MM.1S (cell line): ENCODE measurements at regions not wholly inside any gene's neighbourhood (a gene's known extent, or its start where the extent isn't known, plus 50 kb on each side); places are given as distances from the start of the nearest gene placed in this dataset.

ENCODE experiments used
- DNase-seq: peaks from one replicate; pipeline ENCODE4 v3.0.0-alpha.2; 2015
- H2AFZ ChIP-seq: fragments of 300-600 bp; sonication (generic); 2 replicates; pipeline ENCODE4 v1.6.0; 2016; ENCODE audit warnings: antibody characterized with exemption, low read length
- H3F3A ChIP-seq: fragments of 300-600 bp; sonication (generic); 2 replicates; pipeline ENCODE4 v1.6.1; 2016; ENCODE audit warnings: mild to moderate bottlenecking, antibody characterized with exemption, low read length, moderate library complexity, mixed read lengths; ENCODE audit not compliant: insufficient read depth
- H3K27ac ChIP-seq: fragments of 300-600 bp; sonication (generic); 2 replicates; pipeline ENCODE4 v1.5.1; 2016; ENCODE audit warnings: mild to moderate bottlenecking, low read length
- H3K27me3 ChIP-seq: fragments of 300-600 bp; sonication (generic); replicated peaks from 2 replicates; pipeline ENCODE4 v1.6.0; 2016; ENCODE audit warnings: low read length; ENCODE audit not compliant: insufficient read depth
- H3K36me3 ChIP-seq: fragments of 300-600 bp; sonication (generic); replicated peaks from 2 replicates; pipeline ENCODE4 v1.6.1; 2016; ENCODE audit warnings: mild to moderate bottlenecking, low read length, mixed read lengths; ENCODE audit not compliant: insufficient read depth
- H3K4me1 ChIP-seq: fragments of 300-600 bp; sonication (generic); 2 replicates; pipeline ENCODE4 v1.6.1; 2016; ENCODE audit warnings: low read length, mixed read lengths
- H3K4me2 ChIP-seq: fragments of 300-600 bp; sonication (generic); 2 replicates; pipeline ENCODE4 v1.6.0; 2016; ENCODE audit warnings: low read depth, low read length
- H3K4me3 ChIP-seq: fragments of 300-600 bp; sonication (generic); 2 replicates; pipeline ENCODE4 v1.5.1; 2016; ENCODE audit warnings: low read length, mixed read lengths
- H3K79me2 ChIP-seq: fragments of 300-600 bp; sonication (generic); 2 replicates; pipeline ENCODE4 v1.6.1; 2016; ENCODE audit warnings: mixed run types, low read length, mixed read lengths
- H3K9ac ChIP-seq: fragments of 300-600 bp; sonication (generic); 2 replicates; pipeline ENCODE4 v1.6.1; 2016; ENCODE audit warnings: low read length, mixed read lengths
- H3K9me2 ChIP-seq: fragments of 300-600 bp; sonication (generic); replicated peaks from 2 replicates; pipeline ENCODE4 v1.6.1; 2016; ENCODE audit warnings: mild to moderate bottlenecking, low read length, mixed read lengths; ENCODE audit not compliant: insufficient read depth
- H3K9me3 ChIP-seq: fragments of 300-600 bp; sonication (generic); replicated peaks from 2 replicates; pipeline ENCODE4 v1.6.1; 2016; ENCODE audit warnings: mild to moderate bottlenecking, low read length, mixed read lengths; ENCODE audit not compliant: insufficient read depth
- H4K20me1 ChIP-seq: fragments of 300-600 bp; sonication (generic); 2 replicates; pipeline ENCODE4 v1.6.1; 2016; ENCODE audit warnings: mild to moderate bottlenecking, low read length, moderate library complexity, mixed read lengths; ENCODE audit not compliant: insufficient read depth
- CTCF ChIP-seq: fragments of 300-600 bp; sonication (generic); IDR thresholded peaks from 2 replicates; pipeline ENCODE4 v1.5.1; 2016; ENCODE audit warnings: antibody characterized with exemption, low read length, mixed read lengths
- EZH2 ChIP-seq: fragments of 300-600 bp; sonication (generic); optimal IDR thresholded peaks from 2 replicates; pipeline ENCODE3; 2017; ENCODE audit warnings: low read depth, mild to moderate bottlenecking, antibody characterized with exemption, low read length, mixed read lengths
- EZH2phosphoT487 ChIP-seq: fragments of 300-600 bp; sonication (generic); IDR thresholded peaks from 2 replicates; pipeline ENCODE4 v1.6.1; 2018; ENCODE audit warnings: antibody characterized with exemption, low read length

- DNase-seq: no peak
- no peak overlapping the region for H3K9ac ChIP-seq
- H2AFZ ChIP-seq: no peak overlapping the region
These were observed 137.3 kb upstream of the SERP2 start for GRCh38 chr13:44236370-44236769.

GRCh38 chr13:44236801-44237207, 136.8 kb upstream of the SERP2 start:
- Histone ChIP-seq H3K4me2 (no peak overlapping the region), H3K36me3 (no peaks in the 10 kb centered on the region), H3K27ac (no peak overlapping the region), H2AFZ (no peak overlapping the region), H3K9ac (no peak overlapping the region), H3K4me1 (peaks cover 22% of the 10 kb centered on the region), H3K9me2 (no peaks in the 10 kb centered on the region), H3K79me2 (no peaks in the 10 kb centered on the region), H4K20me1 (no peaks in the 10 kb centered on the region), H3K9me3 (no peaks in the 10 kb centered on the region), H3K4me3 (no peak overlapping the region), H3F3A (no peaks in the 10 kb centered on the region), H3K27me3 (no peaks in the 10 kb centered on the region)
- TF ChIP-seq EZH2: no peak
- no peak for TF ChIP-seq CTCF
- TF ChIP-seq EZH2phosphoT487: no peak
- no peak for DNase-seq

More at GRCh38 chr13:44236370-44236769, 137.3 kb upstream of the SERP2 start:
- no peaks in the 10 kb centered on the region for H3K27me3 ChIP-seq
- H4K20me1 ChIP-seq: no peaks in the 10 kb centered on the region
- no peaks in the 10 kb centered on the region for H3K9me2 ChIP-seq
- no peaks in the 10 kb centered on the region for H3K9me3 ChIP-seq
- no peaks in the 10 kb centered on the region for H3F3A ChIP-seq
- no peak overlapping the region for H3K4me3 ChIP-seq
- no peak for TF ChIP-seq EZH2phosphoT487
- no peak for TF ChIP-seq EZH2
- TF ChIP-seq CTCF: no peak
- no peaks in the 10 kb centered on the region for H3K79me2 ChIP-seq
- no peaks in the 10 kb centered on the region for H3K36me3 ChIP-seq
- peaks cover 18% of the 10 kb centered on the region for H3K4me1 ChIP-seq
- H3K4me2 ChIP-seq: no peak overlapping the region
- H3K27ac ChIP-seq: no peak overlapping the region

GRCh38 chr13:44237276-44237767, 136.3 kb upstream of the SERP2 start:
- H3K36me3 ChIP-seq: no peaks in the 10 kb centered on the region
- no peak overlapping the region for H3K4me2 ChIP-seq
- TF ChIP-seq CTCF: no peak
- no peak for TF ChIP-seq EZH2
- no peak for TF ChIP-seq EZH2phosphoT487
- H3K27me3 ChIP-seq: no peaks in the 10 kb centered on the region
- no peaks in the 10 kb centered on the region for H3F3A ChIP-seq
- H3K27ac ChIP-seq: no peak overlapping the region
- no peak overlapping the region for H3K4me3 ChIP-seq
- H3K9ac ChIP-seq: no peak overlapping the region
- no peaks in the 10 kb centered on the region for H4K20me1 ChIP-seq
- H3K4me1 ChIP-seq: peaks cover 27% of the 10 kb centered on the region
- no peaks in the 10 kb centered on the region for H3K79me2 ChIP-seq
- no peaks in the 10 kb centered on the region for H3K9me2 ChIP-seq
- H2AFZ ChIP-seq: no peak overlapping the region
- DNase-seq: no peak
- H3K9me3 ChIP-seq: no peaks in the 10 kb centered on the region
